GM18499 (cell line): ENCODE measurements at regions not wholly inside any gene's neighbourhood (a gene's known extent, or its start where the extent isn't known, plus 50 kb on each side); places are given as distances from the start of the nearest gene placed in this dataset.

Source experiments
- ATAC-seq: cut with Tn5 transposase; IDR thresholded peaks from one replicate; pipeline ENCODE4 v1.9.1; 2021; ENCODE audit warnings: moderate number of reproducible peaks; ENCODE audit not compliant: insufficient read depth, unreplicated experiment

DNA sequence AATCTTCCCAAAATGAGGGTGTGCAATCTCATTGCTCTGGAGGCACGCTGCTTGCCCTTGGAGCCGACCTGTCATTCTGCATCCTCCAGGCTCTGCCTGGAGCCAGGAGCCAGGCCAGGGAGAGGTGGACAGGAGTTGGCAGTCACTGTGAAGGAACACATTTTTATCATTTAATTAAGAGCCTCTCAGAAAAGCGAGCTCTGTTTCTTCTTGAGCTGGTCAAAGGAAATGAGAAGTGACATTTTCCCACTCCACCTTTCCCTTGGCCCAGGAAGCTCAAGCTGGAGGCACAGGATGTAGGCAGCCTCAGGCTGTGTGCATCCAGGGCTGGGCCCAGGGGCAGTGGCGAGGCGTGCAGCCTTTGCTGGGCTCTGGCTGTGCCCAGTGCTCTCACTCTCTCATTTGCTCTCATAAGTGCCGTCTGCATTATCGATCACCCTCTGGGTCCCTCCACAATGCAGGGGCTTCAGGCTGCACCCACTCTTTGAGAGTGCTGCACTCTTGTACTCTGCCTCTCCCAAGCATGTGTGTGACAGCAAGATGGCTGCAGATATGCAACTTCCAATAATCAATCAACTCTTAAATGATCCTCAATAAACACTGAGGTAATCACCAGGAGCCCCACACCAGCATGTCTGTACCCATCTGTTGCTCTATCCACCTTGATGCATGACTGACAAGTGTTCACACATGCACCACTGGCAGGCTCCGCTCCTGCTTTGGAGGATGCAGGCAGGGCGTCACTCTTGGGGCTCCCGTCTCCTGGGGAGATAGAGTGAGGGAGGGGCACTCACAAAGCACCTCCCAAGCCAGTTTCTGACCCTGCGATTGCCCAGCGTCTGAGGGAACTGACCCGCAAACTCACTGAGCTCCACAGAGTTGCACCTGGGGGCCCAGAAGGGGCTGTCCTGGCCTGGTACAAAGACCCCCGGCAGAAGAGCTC lies 171.4 kb downstream of the ZNF248 start:
- no peak for ATAC-seq

DNA sequence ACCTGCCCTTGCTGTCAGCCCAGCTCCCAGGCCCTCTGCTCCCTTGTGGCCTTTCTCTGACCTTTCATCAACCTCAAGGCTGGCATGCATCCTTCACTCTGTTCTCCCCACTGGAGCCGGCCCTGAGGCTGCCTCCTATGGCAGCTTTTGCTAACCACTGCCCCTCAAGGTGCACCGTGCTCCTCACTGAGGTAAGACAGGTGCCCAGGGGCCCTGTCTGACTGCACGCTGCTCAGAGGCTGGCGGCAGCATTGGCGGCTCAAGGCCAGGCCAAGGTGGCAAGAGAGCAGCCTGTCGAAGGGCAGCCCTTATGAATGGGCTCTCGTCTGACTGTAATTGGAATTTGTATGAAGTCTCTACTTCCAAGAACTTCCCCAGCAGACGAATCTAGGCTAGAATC lies 172.6 kb downstream of the ZNF248 start:
- no peak for ATAC-seq

DNA sequence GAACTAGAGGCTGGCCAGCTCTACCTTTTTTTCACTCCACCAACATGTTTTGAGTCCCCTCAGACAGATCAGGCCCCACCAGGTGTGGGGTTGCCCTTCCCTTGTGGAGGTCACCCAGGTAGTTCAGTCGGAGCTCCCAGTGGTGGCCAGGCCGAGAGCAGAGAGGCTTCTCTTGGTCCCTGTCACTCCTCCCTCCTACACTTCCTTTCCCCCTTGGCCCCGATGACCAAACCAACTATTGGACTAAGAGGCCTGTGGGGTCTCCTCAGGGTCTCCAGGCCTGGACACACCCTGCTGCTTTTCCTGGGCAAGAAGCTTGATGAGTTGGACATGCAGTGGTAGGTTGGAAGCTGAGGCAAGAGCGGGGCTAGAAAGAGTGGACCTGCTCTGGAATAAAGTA lies 174.8 kb downstream of the ZNF248 start:
- ATAC-seq, result no peak

DNA sequence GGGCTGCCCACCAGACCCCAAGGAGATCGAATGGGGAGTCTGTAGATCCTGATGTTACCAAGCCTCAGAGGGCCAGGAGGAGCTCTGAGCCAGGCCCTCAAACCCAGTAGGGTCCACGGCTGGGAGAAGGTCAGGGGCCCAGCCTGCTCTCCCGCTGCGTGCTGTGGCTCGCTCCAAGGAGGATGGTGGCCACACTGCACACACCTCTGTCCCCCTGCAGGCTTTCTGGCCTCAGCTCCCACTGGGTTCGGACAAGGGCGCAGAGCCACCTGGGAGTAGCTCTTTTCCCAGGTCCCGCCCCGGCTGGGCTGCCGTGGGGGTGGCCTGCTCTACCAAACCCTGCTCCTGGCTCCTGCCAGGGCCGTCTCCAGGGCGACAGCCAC lies 175.8 kb downstream of the ZNF248 start:
- ATAC-seq, result no peak

DNA sequence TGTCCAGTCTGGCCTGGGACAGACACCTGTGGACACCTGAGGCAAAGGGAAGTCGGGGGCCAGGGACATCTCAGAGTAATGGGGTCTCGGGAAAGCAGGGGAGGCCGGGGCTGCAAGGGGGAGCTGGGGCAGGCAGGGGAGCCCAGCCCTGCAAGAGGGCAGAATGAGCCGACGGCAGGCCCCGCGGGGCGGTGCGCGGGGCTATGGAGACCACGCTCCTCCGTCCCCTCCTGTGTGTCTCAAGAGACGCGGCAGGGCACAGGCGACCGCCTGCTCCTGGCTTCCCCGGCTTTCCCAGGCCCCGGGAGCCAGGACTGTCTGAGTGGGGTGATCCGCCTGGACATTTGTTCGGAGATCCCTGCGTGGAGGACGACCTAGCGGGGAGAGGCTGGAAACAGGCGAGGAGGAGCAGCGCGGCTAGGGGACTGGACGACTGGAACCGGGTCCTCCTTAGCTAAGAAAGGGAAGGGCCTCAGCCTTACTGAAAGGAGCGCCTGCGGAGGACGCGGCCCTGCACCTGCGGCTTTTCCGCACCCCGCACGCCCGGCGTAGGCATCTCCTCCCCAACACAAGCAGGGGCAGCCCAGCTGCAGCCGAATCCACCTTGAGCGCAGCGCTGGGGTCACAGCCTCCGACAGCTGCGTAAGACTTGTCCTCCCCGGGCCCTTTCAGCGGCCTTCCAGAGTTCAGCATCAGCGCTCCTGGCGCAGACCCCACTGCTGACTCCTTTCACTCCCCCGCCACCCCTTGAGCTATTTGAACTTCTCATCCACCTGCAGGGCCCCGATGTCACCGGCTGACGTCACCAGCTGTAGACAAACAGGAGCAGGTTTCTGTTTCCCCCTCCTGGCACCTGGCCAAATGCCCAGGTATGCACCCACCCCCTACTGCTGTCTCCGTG lies 176.4 kb downstream of the ZNF248 start:
- ATAC-seq, result no peak

DNA sequence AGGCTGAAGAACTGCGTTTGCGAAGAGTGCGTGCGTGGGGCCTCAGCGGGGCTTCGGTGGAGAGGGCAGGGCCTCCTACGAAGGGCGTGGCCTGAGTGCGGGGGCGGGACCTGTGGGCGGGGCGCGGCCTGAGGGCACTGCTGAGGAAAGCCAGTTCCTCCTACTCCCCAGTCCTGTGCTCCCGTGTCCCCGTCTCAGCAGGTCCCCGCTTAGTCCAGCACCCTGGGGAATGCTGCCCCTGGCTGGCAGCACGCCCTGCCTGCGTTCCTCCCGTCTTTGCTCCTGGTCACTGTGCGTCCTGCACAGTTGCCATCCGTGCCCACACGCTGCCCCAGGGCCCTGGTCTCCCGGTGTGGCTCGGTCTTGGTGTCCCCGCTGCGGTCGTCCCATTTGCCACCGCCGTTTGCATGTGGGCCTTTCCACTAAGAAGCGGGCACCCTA lies 177.1 kb downstream of the ZNF248 start:
- no peak for ATAC-seq

DNA sequence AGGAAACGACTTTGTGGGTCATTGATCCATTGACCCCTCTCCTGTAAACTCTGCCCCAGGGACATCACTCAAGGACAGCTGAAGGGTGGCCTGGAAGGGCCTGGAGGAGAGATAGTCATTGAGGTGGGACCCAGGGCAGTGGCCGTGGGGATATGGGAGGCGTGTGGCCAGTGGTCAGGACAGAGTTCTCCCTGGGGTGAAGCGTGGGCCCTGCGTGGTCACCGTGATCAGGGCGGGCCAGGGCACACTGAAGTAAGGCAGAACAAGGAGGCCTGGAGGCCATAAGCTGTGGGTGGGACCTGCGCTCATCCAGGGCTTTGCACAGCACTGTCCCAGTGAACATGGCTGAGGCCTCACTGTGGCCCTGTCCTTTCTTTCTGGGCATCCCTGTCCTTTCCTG lies 177.9 kb downstream of the ZNF248 start:
- no peak for ATAC-seq

DNA sequence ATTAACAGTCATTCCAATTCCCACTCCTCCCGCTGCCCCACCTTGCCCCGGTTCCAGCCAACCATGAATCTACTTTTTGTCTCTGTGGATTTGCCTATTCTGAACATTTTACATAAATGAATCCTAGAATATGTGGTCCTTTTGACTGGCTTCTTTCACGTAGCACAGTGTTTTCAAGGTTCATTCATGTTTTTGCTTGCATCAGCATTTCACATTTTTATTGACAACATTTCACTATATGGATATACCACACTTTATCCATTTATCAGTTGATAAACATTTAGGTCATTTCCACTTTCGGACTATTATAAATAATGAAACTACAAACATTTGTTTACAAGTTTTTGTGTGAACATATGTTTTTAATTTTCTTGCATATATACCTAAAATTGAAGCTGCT lies 182.0 kb downstream of the ZNF248 start:
- ATAC-seq, result no peak

DNA sequence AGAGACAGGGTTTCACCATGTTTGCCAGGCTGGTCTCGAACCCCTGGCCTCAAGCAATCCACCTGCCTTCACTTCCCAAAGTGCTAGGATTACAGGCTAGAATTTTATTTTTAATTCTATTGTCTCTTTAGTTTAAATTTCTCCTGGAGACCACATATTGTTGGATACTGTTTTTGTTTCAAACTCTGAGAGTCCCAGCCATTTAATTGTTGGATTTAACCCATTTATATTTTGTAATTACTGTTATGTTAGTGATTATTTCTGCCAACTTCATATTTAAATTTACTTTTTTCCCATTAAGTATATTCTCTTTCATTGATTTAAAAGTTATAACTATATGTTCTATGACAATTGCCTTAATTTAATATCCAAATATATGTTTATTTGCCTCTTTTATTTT lies 185.6 kb downstream of the ZNF248 start:
- no peak for ATAC-seq

DNA sequence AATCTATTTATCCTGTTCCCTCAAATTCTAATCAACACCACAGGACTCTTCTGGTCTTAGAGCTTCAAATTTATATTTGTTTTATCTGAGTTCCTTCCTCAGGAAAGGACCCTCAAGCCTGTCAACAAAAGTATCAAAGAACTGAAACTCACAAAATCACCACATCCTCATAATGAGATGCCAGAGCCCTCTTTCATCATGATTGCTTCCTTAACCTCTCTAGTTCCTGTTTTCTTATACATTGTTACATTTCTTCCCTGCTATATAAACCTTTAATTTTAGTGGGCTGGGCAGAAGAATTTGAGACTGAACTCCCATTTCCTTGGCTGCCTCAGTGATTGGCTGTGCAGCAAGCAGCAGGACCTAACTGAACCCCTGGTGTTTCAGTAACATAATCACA lies 189.7 kb downstream of the ZNF248 start:
- no peak for ATAC-seq

DNA sequence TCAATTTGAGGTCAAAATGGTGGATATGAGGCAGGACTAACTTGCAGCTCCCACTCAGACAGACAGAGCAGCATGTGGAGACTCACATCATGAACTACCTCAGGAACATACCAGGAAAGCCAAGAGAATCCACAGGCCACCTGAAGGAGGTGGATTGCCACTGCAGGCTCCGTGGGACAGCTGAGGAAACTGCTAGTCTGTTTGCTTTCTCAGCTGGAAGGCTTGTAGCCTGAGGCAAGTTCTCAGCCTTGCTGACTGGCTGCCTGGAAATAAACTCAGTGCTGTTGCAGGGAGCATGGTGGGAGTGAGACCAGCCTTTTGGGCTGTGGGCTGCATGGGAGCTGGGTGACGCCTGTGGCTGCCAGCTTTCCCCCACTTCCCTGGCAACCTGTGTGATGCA lies 202.9 kb downstream of the ZNF248 start:
- no peak for ATAC-seq

DNA sequence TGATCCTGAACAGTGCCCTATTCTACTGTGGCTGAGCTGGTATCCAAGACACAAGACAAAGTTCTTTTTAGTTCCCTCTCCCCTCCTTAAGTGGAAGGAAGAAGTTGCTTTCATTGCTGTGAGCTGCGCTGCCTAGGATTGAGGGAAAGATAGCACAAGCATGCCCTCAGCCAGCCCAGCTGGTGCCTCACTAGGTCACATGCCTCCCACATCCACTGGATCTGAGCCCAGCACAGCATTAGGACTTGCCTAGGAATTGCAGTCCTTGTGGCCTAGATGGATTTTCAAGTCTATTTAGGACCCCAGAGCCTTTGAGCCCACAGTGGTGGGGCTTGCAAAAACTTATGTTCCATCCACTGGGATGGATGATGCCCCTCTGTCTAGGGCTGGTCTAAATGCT lies 214.2 kb downstream of the ZNF248 start:
- ATAC-seq, result no peak

DNA sequence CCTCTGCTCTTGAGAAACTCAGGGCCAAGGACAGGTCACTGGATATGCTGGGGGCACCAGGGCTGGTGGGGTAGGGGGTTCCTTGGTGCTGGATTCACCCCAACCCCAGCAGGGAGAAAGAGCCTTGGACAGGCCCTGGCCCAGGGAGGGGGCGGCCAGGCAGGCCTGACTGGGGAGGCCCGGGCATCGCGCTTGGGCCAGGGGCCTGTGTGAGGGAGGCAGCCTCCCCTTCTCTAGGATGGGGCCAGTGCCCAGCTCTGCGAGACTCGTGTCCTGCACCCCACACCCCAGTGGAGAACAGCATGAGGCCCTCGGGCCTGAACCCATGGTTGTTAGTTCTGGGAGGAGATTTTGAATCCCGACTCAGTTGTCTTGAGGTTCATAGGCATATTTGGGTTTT lies 217.1 kb downstream of the ZNF248 start:
- no peak for ATAC-seq

DNA sequence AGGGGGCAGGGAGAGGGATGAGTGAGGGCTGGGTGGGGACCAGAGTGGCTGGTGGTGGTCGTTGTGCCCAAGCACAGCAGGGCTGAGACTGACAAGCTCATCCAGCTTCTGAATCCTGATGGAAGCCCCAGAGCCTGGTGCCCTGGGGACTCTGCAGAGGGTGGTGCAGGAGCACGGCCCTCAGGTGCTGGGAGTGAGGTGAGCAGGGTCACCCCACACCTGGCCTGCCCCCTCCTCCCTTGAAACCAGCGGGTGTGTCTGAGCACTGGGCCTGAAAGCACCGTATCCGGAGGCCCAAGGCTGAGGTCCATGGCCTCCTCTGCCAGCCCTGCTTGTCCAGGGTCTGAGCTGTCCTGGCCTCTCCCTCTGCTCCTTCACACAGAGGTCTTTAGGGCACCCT lies 218.2 kb downstream of the ZNF248 start:
- no peak for ATAC-seq

DNA sequence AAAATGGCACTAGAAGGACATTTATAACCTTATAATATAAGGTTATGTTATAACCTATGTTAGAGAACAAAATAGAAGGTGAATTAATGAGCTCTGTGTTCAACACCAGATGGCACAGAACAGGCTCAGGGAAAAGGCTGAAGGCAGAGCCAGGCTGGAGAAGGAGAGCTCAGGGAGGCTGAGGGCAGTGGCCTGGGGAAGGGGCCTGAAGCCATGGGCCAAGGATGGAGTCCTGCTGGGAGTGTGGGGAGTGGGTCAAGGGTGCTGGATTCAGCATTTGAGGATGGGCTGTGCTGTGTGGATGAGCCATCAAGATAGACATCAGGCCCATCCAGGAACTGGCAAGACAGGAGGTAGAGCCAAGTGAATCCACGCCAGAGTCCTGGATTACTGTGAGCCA lies 218.8 kb downstream of the ZNF248 start:
- ATAC-seq, result no peak

DNA sequence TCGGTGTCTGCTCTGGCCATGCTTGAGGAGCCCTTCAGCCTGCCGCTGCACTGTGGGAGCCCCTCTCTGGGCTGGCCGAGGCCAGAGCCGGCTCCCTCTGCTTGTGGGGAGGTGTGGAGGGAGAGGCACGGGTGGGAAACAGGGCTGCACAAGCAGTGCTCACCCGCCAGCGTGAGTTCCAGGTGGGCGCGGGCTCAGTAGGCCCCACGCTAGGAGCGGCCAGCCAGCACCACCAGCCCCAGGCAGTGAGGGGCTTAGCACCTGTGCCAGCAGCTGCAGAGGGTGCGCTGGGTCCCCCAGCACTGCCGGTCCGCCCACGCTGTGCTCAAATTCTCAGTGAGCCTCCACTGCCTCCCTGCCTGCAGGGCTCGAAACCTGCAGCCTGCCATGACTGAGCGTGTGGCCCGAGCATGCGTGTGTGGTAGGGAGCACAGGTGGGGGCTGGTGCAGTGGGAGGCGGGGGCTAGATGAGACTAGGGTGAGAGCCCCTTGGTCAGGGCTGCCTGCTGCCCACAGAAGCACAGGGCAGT lies 223.0 kb downstream of the ZNF248 start:
- ATAC-seq, result no peak

DNA sequence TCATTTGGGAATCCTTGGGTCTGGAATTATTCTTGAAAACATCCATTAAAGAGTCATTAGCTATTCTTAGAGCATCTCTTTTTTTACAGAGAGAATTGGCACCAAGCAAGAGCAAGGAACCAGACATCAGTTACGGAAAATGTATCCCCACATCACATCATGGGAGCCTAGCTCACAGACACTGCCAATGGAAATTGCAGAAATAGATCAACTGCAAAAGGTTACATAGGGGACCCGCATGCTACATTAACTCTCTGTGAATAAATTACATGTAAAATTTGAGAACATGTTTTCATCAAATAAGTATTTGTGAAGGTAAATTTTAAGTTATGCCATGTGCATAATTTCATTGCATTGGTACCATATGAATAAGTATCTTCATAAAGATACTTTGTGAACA lies 224.8 kb downstream of the ZNF248 start:
- no peak for ATAC-seq

DNA sequence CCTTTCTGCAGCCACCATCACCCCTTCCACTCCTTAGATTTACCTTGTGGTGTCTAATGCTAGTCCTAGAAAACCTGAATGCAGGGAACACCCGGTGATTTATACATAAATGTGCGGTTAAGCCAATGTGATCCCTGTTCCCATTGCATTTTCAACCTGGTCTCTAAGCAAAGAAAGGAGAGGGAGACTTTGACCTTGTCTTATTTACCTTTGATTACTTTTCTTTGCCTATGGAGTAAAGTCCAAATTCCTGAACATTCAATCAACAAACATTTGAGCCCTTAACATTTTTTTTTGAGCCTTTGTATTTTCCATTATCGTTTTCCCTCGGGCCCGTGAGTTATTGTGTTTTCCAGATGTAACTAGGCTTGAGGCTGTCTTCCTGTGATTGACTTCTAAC lies 233.9 kb downstream of the ZNF248 start:
- ATAC-seq, result no peak

DNA sequence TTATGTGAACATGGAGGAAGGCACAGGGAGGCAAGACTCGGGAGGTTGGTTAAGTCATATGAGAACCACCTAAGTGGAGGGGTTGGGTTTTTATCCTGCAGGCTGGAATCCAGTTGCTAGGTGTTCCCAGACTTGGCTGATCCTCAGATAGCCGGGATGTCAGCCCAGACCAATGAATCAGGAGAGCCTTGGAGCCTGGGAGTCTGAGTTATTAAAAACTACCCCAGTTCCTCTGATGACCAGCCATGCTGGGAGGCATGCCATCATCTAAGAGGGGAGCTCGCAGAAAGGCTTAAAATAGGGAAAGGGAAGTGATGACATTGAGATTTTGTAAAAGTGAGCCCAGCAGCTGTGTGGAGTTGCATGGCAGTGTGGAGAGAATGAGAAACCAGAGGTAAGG lies 238.1 kb downstream of the ZNF248 start:
- no peak for ATAC-seq

DNA sequence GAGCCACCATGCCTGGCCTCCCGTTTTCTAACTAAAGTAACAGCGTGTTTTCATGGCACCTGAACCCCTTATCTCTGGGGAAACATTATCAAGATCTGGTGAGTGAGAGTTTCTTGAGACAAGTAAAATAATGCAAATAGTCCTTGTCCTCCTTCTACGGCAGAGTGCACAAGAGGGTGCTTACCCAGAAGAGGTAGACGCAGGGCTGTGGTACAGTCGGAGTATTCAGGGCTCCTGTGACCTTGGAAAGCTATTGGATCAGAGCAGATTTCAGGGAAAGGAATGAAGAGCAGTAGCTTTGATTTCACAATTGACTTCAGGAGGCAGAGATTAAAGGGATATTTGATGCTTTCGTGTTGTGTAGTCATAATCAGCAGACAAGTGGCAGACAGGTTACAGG lies 269.1 kb downstream of the ZNF248 start:
- ATAC-seq, result no peak

DNA sequence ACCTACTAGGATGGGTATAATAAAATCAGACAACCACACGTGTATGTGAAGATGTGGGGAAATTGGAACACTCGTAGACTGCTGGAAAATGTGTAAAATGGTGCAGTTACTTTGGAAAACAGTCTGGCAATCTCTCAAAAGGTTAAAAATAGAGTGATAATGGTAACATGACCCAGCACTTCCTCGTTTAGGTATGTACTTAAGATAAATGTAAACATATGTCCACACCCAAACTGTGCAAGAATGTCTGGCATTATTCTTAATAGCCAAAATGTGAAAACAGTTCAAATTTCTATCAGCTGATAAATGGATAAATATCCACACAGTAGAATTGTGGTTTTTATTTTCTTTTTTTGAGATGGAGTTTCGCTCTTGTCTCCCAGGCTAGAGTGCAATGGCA lies 272.8 kb downstream of the ZNF248 start:
- no peak for ATAC-seq
